Lower leg skin (tissue), 3 donors: ENCODE measurements at regions not wholly inside any gene's neighbourhood (a gene's known extent, or its start where the extent isn't known, plus 50 kb on each side); places are given as distances from the start of the nearest gene placed in this dataset.

ENCODE experiments used
- CTCF ChIP-seq, 3 donors: fragments of 450-650 bp; IDR thresholded peaks; one replicate each; pipeline ENCODE4 v1.5.1; 2016; ENCODE audit warnings: antibody characterized with exemption in 3 of 3, mild to moderate bottlenecking in 3 of 3, moderate library complexity in 2 of 3
- POLR2A ChIP-seq, 2 donors: fragments of 450-650 bp; IDR thresholded peaks; one replicate each; pipeline ENCODE4 v1.6.1; 2016 to 2017; ENCODE audit warnings: antibody characterized with exemption in 2 of 2, mild to moderate bottlenecking in 1 of 2, moderate library complexity in 1 of 2

GRCh38 chr3:159895430-159895829 lies 93.2 kb upstream of the IL12A start:
- TF ChIP-seq CTCF (IDR thresholded peaks at IDR 0.05), result no peak
- TF ChIP-seq POLR2A (IDR thresholded peaks at IDR 0.05), result no peak
